ENCODE measurements at regions not wholly inside any gene's neighbourhood (a gene's known extent, or its start where the extent isn't known, plus 50 kb on each side); places are given as distances from the start of the nearest gene placed in this dataset.

DNA sequence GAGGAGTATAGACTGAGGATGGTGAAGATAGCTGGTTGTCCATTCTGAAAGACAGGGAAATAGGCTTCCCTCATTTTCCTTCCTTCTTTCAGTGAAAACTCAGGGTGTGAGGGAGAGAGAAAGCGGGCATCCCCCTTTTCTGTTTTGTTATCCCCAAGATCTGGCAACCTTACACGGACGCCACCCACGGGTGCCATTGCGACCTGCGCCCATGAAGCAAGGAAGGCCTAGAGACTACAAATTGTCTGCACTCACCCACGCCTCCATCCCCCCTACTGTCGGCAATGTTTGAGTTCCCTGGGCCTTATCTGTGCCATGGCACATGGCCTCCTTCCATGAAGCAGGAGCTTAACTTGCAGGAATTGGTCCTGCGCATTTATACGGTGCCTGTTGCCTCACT lies 115.0 kb upstream of the IGF1 start:
- H3K4me1 Mint-ChIP-seq: no peaks in the 10 kb centered on the region
- H3K9me3 Mint-ChIP-seq: no peaks in the 10 kb centered on the region

DNA sequence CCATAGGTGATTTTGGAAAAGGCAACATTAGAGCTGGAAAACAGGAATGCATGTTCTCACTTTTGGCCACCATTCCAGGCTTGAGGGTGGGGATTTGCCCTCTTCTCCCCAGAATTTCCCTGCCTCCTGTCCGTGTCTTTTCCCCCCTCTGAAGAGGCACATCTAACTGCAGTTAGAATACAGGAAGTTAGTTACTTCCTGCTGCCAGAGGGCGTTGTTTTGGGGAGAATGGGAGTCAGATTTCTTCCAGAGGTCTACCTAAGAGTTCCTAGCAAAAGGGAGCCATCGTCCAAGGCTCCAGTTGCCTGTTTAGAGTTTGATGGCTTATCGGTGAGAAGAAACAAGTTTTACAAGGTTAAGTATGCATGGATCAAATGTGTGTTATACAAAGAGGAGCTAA lies 112.8 kb upstream of the IGF1 start:
- Mint-ChIP-seq H3K4me1 (no peaks in the 10 kb centered on the region), H3K27ac (no peak overlapping the region), H3K9me3 (no peaks in the 10 kb centered on the region), H3K36me3 (ENCODE audit: low read depth) (no peaks in the 10 kb centered on the region), H3K27me3 (no peaks in the 10 kb centered on the region), H3K4me3 (no peak overlapping the region)
- POLR2A ChIA-PET: no interaction called here
- no peak for DNase-seq
- TF ChIP-seq CTCF (IDR thresholded peaks at IDR 0.05): no peak
- intact Hi-C loops (cut with micrococcal nuclease): no loop called here
- CTCF ChIA-PET: no interaction called here
- ATAC-seq (ENCODE audit: low read depth): no peak

More for the DNA sequence above, 115.0 kb upstream of the IGF1 start:
- intact Hi-C loops (cut with micrococcal nuclease): no loop called here
- ChIA-PET CTCF (no interaction called here), POLR2A (no interaction called here)
- no peak for ATAC-seq (ENCODE audit: low read depth)
- Mint-ChIP-seq H3K4me3 (no peak overlapping the region), H3K27me3 (peaks cover 3% of the 10 kb centered on the region), H3K36me3 (ENCODE audit: low read depth) (no peaks in the 10 kb centered on the region), H3K27ac (no peak overlapping the region)
- TF ChIP-seq CTCF (IDR thresholded peaks at IDR 0.05): no peak
- no peak for DNase-seq

- no peak for DNase-seq
- Mint-ChIP-seq H3K36me3 (ENCODE audit: low read depth) (no peaks in the 10 kb centered on the region), H3K27me3 (no peaks in the 10 kb centered on the region), H3K4me3 (no peak overlapping the region), H3K4me1 (no peaks in the 10 kb centered on the region), H3K27ac (no peak overlapping the region), H3K9me3 (no peaks in the 10 kb centered on the region)
- POLR2A ChIA-PET: no interaction called here
- no peak for TF ChIP-seq CTCF (IDR thresholded peaks at IDR 0.05)
- intact Hi-C loops (cut with micrococcal nuclease): no loop called here
- CTCF ChIA-PET: no interaction called here
- no peak for ATAC-seq (ENCODE audit: low read depth)
Observed at GRCh38 chr12:102592134-102592533, 111.8 kb upstream of the IGF1 start.

GRCh38 chr12:102573237-102573636 lies 92.9 kb upstream of the IGF1 start:
- peaks cover 23% of the 10 kb centered on the region for H3K27me3 Mint-ChIP-seq
- no peaks in the 10 kb centered on the region for H3K36me3 Mint-ChIP-seq (ENCODE audit: low read depth)
- H3K9me3 Mint-ChIP-seq: no peaks in the 10 kb centered on the region
- ATAC-seq (ENCODE audit: low read depth) (no peak), DNase-seq (no peak)
- ChIA-PET CTCF (no interaction called here), POLR2A (no interaction called here)
- no peak overlapping the region for H3K4me3 Mint-ChIP-seq
- no peak for TF ChIP-seq CTCF (IDR thresholded peaks at IDR 0.05)
- intact Hi-C loops (cut with micrococcal nuclease): no loop called here
- H3K4me1 Mint-ChIP-seq: no peaks in the 10 kb centered on the region
- no peak overlapping the region for H3K27ac Mint-ChIP-seq

DNA sequence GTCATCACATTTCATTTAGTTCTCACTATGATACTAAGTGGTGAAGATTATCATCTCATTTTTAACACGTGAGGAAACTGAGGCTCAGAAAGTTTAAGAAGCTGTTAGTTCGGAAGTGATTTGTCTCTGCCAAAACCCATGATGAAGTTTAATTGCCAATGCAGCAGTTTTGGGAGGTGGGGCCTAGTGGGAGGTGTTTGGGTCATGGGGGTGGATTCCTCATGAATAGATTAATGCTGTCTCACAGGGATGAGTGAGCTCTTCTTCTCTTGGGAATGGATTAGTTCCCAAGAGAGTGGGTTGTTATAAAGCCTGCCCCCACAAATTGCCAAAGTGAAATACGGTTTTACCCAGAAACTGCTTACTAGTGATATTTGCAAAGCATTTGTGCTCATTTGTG lies 91.5 kb upstream of the IGF1 start:
- no peak for TF ChIP-seq CTCF (IDR thresholded peaks at IDR 0.05)
- intact Hi-C loops (cut with micrococcal nuclease): no loop called here

More for the DNA sequence above, 91.5 kb upstream of the IGF1 start:
- ChIA-PET POLR2A (no interaction called here), CTCF (no interaction called here)
- no peak for DNase-seq
- no peaks in the 10 kb centered on the region for H3K9me3 Mint-ChIP-seq
- peaks cover 23% of the 10 kb centered on the region for H3K27me3 Mint-ChIP-seq
- ATAC-seq (ENCODE audit: low read depth): no peak
- H3K4me3 Mint-ChIP-seq: no peak overlapping the region
- H3K4me1 Mint-ChIP-seq: no peaks in the 10 kb centered on the region
- H3K36me3 Mint-ChIP-seq (ENCODE audit: low read depth): no peaks in the 10 kb centered on the region
- no peak overlapping the region for H3K27ac Mint-ChIP-seq
